Mesenteric fat pad (tissue), 1 donor: ENCODE measurements at regions not wholly inside any gene's neighbourhood (a gene's known extent, or its start where the extent isn't known, plus 50 kb on each side); places are given as distances from the start of the nearest gene placed in this dataset.
"Not testable (repeated sequence)": the region's sequence is repeated elsewhere in the genome, so short reads cannot be mapped to it uniquely, and the experiment has no call there.

Experiments used
- DNase-seq: peaks from one replicate; pipeline ENCODE4 v3.0.0-alpha.2; 2020; ENCODE audit warnings: low spot score
- donor health status: DM: yes; HTN: yes; CAD: no.

DNA sequence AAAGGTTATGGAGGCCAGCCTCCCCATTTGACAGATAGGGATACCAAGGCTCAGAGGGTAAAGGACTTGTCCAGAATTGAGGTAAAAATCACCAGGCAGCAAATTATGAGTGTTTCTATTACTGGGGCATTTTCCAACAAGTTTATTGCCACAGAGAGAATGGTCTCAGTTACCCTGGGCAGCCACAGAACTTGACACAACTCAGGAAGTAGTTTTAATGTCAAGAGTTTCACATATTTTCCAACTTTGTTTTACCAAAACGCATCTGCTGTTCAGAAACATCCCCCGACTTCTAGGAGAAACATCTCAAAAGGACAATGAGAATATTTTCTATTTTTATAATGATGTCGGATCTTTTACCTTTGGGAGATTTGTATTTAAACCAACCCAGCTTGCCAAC is 107.5 kb upstream of the MRPS22 start:
- DNase-seq = no peak

DNA sequence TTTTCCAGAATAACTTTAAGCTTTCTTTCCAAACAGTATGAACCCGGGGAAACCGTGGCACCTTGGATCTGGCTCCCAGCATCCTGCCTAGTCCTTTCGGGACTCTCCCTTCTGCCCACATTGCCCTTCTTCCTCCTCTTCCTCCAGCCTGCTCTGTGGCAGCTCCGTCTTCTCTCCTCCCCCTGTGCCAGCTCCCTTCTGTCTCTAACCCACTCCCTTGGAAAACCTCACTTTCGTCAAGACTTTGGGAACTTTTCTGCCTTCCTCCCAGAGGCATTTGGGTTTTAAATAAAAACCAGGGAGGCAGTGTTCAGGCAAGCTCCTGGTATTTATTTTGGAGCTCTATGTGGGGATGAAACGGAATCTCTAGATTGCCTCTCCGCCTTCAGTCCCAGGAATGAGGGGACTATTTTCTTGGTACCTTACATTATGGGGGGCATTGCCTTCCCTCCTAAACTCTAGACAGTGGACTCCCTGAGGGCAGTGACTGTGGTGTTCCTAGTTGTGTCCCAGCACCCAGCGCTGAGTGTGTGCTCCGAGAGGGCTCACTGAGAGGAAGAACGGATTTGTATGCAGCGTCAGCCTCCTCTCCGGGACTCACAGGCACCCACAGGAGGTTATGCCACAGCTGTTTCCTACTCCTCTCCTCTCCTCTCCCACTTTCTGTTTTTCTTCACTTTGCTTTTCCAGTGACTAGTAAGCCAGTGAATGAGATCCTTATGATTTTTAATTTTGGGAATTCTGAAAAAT is 105.4 kb upstream of the MRPS22 start:
- no peak for DNase-seq

DNA sequence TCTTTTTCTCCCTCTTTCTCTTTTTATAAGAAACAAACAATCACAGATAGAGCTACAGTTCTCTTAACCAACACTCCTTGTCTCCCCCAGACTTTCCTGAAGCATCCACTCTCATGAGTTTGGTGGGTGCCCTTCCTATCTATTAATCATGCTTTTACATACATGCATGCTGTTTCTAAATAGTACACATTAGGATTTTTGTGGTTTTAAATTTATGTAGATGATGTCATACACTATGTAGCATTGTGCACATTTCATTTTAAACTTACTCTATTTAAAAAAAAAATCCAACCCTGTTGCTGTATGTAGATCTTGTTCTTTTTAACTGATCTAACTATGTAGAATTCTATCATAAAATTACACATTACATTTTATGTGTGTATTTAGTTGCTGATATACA is 104.3 kb upstream of the MRPS22 start:
- no peak for DNase-seq

DNA sequence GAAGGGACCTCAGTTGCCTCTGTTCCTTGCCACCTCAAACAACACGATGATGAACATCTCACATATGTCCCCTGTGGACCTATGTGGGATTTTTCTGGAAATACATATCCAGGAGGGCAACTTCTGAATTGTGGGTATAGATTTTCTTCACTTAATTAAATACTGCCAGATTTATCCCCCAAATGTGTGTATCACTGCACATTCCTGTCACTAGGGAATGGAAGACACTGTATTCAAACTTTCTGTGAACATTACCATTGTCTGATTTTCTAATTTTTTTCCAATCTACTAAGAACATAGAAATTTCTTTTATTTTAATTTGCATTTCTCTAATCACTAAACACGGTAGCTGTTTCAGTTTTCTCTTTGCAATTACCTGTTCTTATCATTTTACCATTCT is 102.0 kb upstream of the MRPS22 start:
- DNase-seq = no peak

DNA sequence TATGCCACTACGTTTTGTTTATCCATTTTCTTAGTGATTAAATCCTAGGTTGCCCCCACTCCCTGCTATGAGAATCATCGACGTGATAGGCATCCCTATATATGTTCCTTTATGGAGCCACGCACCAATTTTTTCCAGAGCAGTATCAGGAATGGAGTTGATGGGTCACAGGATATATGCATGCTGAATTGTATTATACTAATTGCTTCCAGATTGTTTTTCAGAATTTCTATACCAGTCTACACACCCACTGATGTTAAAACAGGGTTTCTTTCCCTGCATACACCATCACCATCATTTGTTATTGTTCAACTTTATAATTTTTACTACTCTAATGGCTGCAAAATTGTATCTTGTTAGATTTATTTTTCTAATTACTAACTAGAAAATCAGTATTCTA is 100.1 kb upstream of the MRPS22 start:
- DNase-seq = no peak

DNA sequence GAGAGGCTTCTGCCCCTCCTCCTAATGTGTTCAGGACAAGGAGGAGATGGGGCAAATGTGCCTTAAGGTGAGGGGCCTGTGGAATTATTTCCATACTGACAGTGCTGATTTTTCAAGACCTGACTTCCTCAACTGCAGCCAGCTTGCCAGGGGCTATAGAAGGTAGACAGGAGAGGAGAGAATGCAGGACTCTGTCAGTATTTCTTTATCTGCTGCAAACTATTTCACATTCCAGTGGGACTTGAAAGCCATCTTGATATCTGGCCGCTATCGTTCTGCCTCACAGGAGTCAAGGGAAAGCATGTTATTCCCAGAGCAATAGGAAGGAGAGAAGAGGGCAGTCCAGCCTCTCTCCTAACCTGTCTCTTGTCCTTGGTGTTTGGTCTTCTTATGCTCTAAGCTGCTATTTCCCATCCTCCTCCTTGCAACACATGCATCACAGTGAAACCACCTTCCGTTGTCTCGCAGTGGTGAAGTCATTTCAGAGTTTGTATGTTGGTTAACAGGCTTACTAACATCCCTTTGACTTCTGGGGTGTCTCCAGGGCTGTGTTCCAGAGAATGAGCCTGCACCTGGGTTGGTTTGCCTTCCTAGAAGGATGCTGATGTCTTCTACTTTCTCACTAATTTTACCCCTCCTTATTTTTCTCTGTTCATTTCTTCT is 95.1 kb upstream of the MRPS22 start:
- DNase-seq = no peak

DNA sequence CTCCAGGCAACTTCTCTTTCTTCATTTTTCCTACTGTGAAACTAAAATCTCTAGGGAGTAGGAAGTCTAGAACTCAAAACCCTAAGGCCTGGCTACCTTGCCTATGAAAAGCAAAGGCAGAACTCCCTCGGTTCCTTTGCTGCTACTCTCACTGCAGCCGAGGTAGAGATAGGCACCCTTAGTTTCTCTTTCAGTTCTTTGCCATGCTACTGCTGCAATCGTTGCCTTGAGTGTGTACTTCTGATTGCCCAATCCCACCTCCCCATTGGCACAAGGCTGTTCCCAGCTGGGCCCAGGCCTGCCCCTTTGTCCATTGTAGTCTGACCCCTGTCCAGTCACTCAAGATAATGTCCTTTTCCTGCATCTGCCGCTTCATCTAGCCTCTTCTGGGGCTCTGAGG is 92.3 kb upstream of the MRPS22 start:
- no peak for DNase-seq

DNA sequence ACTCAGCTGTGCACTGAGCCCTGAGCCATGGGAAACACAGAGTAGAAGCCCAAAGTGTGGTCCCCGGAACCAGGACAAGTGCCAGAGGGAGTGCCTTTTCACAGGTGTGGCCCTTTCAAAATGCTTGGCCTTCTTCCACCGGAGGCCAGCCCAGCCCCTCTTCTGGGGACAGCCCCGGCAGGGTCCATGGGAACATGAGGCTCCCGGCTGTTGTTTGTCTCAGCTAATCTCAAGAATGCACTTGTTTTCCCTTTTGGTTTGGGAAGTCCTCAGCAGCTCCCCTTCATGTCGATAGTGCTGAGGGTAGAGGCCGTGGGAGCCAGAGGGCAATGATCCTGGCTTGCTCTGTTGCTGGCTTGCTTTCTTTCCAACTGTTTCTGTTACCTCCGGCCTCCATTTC is 91.1 kb upstream of the MRPS22 start:
- no peak for DNase-seq

DNA sequence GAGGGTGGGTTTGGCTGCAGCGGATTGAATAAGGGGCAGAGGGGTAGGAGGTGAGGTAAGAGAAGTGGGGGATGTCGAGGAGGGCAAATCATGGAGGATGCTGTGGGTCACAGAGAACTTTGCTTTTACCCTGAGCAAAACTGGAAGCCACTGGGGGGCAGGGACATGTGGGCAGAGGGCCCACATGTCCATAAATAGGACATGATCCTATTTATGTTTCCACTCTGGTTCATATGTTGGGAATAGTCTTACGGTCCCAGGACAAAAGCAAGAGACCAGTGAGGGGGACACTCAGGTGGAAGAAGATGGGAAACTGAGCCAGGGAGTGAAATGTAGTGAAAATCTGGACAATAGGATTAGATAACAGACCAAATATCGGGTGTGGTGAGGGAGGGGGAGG is 85.5 kb upstream of the MRPS22 start:
- no peak for DNase-seq

DNA sequence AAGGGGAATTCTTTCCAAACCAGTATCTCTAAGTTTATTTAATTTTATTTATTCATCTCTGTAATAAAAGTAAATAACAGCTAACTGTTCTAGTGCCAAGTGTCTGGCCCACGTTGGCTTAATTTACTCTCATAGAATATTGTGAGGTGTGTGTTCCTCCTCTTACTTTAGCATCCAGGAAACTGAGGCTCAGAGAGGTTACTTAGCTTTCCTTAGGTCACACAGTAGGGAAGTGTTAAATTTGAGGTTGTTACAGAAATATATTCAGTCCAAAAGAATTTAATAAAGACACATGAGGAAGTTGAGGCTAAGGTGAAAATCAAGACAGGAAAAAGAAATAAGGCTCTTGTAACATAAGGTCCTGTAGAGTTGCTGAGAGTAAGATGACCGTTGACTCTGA is 84.4 kb upstream of the MRPS22 start:
- DNase-seq = no peak

DNA sequence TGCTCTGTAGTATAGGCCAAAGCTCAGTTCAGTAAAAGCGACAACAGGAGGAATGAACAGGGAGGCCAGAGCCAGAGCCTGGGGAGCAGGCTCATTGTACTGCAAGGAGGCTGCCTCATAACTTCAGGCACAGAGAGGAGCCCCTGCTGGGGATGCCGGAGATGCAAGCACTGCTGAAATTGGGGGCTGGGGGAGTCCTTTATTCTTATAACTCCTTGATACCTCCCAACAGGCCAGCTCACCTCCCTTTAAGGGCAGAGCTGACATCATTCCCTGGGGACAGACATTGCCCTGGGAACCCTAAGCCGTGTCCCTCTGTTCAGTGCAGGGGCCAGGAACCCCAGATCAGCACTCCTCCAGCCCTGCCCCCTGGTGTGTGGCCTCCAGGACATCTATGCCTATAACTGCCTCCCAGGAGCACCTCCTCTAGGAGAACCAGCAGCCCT is 83.8 kb upstream of the MRPS22 start:
- DNase-seq = no peak

DNA sequence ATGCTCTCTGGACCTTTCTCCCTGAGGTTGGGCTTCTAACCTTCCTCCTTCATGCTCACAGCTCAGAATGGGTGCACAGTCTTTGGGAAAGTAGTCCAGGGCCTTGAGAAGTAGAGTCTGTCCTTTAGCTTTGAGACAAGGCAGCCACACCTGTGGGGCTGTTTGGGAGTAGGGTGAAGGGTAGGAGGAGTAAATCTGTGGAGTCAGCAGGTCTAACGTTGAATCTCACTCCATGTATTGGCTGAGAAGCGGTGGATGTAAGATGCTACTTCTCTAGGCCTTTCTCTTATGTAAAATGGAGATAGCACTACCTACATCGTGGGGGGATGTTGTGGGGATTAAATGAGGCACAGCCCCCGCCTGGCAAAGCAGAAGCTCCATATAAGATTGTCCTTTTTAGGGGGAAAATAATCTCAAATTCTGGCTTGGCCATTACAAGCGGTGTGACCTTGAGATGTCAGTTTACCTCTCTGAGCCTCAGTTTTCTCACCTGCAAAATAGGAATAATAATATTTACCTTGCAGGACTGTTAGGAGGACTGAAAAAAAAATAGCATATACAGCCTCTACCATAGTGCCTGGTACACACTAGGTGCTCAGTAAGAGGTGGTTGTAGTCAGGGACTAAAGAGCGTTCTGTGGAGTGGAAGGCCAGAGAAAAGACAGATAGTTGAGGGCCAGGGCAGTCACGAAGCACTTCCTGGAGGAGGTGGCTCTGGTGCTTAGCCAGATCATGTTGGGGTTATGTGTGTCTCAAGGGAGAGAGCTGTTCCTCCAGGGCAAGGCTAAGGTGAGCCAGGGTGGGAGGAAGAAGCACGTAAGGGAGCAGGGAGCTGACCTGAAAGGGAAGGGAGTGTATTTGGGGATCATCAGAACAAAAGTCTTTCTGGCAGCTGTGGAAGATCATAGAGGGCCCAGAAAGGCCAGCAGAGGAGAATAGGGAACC is 82.8 kb upstream of the MRPS22 start:
- DNase-seq = no peak

DNA sequence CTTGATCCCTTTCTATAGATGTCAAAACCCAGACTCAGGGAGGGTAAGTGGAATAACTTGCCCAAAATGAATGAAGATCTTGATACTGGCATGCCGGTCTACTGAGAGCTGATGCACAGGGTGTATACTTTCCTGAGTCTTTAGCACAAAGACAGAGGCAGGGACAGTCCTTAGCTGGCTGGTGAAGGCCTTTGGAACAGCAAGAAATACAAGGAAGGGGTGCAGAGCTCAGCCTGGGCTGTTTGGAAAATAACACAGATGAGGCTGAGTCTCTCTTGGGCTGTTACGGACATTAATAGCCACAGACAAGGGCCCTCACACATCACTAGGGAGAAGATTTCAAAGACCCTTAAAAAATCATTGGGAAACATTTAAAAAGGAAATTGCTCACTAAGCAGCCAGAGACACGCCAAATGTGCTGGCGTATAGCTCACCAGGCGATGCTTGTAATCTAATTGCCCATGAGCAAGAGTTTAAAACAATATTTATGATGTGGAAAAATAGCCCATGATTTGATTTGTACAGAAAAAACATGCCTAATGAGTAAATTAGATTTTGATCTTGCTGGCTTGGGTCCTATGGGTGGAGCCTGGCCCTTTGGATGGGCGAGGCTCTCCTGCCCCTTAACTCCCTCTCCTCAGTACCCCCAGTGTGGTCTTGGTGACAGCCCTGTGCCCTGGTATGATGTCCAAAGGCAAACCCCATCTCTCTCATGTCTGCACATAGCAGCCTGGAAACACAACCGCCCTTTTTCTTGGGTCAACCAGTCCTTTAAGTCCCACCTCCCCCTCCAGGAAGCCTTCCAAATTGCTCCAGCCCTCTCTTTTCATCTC is 81.8 kb upstream of the MRPS22 start:
- peak; percentile 55 for DNase-seq

DNA sequence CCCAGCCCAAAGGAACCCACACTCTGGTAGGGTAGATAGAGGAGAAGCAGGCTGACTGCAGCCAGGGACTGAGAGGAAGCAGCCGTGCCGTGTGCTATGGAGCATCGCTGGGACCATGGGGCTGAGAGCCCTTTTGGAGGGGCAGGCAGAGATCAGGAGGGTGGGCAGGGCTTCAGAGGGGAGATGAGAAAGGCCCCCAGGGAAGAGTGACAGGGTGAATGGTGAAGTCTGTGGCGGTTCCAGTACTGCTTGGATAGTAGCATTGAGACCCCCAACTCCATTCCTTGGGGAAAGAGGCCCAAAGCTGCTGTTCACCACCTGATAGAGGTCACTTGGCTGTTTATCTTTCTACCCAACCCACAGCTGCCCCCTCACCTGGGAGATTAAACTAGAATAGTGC is 80.0 kb upstream of the MRPS22 start:
- peak; percentile 69 for DNase-seq

DNA sequence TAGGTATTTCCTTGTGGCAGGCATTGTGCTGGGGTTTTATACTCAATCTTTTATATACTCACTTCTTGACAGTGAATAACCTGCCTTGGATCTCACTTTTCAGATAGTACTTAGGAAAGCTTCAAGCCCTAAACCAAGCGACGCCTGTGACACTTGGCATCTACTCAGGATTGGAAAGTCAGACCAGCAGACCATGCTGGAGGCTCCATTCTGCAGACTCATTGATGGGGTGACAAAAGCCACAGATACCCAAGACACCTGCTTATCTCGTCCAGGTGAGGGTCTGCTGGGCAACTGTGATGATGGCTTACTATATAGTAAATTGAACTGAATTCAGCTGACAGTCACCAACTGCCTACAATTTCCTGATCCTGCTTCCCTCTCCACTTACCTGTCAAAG is 79.4 kb upstream of the MRPS22 start:
- peak; percentile 60 for DNase-seq

DNA sequence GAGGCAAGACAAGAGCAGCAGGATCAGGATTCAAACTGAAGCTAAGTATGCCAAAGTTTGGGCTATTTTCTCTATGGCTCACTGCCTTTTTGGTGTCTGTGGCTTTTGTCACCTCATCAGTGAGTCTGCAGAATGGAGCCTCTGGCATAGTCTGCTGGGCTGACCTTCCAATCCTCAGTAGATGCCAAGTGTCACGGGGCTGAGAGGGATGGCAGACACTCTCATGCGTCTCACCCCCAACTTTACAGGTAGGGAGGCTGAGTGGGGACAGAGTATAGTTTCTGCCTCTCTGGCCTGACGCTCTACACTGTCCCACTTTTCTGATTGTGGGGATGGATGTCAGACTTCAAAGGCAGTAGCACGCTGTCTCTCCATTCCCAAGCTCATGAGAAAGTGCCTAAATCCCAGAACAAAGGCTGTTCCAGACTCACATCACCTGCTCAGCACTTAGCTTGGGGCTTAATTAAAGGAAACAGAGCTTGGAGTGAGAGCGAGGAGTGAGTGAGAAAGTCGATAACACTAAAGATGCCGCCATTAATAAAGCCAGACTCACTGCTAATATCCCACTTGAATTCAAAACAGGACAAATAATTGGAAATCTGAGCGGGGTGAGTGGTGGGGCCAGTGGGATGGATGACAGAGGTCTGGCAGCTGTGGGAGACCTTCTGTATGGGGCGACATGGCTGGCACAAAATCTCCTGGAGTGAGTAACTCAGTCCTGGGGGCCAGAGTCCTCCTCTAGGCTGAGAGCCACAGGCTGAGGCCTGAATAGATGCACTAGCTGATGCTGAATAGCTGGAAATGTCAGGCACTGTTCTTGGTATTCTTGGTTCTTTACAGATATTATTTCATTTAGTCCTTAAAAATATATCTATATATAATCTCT is 78.4 kb upstream of the MRPS22 start:
- peak; percentile 35 for DNase-seq

DNA sequence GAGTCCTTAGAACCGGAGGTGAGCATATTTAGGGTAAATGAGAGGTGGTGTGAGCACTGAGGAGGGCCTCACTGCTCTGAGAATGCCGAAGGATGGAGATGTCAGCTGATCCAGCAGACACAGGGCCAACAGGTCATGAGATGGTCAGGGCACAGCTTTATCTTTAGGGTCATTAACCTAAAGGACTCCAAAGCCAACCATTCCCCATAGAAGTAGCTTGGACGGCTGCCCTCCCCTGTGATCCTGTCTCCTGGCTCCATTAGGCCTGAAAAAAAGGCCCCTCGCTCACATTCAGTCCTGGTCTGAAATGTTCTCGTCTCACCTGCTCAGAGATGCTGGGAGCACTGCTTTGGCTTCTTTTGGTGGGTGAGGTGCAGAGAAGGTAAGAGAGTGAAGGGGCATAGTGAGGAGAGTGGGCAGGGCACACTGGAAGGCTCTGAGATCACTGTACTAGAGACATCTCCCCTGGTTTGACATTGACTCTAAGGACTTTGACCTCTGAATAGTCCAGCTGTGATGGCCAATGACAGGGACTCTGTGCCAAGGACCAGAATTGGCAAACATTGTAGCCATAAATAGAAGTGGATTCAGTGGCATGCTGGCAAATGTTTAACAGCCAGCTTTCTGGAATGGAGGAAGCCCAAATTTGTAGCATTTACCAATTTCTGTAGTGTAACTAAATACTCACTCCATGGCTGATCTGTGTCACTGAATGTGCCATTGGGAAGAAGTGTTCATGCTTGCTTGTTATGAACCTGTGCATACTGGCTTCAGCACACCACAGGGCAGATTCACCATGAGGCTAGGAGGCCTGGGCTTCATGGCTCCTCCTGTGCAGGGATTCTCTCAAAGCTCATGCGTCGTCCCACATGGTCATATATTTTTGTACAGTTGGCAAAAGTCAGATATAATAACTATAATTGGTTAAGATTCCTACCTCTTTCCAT is 76.2 kb upstream of the MRPS22 start:
- peak; percentile 37 for DNase-seq

DNA sequence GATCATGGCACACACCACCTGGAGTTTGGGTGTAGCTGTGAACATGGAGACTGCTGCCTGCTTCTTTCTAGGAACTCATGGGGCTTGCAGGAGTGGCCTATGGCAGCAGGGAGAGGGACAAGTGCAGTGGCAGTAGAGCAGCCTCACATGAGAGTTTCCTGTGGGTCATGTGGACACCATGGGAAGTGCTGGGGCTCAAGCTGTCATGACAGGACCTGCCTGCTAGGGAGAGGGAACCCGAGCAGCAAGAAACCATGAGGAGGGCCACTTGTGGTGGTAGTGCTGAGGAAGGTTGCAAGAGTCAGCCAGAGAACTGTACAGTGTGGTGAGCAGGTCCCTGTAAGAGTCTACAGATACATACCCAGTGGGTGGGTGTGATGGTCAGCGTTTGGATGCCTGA is 73.8 kb upstream of the MRPS22 start:
- peak; percentile 57 for DNase-seq

DNA sequence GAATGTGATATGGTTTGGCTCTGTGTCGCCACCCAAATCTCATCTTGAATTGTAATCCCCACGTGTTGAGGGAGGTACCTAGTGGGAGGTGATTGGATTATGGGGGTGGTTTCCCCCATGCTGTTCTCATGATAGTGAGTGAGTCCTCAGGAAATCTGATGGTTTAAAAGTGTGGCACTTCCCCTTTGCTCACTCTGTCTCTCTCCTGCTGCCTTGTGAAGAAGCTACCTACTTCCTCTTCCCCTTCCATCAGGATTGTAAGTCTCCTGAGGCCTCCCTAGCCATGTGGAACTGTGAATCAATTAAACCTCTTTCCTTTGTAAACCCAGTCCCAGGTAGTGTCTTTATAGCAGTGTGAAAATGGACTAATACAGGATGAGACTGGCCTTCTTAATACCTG is 73.2 kb upstream of the MRPS22 start:
- DNase-seq = not testable (repeated sequence)
